ENCODE measurements at regions not wholly inside any gene's neighbourhood (a gene's known extent, or its start where the extent isn't known, plus 50 kb on each side); places are given as distances from the start of the nearest gene placed in this dataset.
"Not testable (repeated sequence)": the region's sequence is repeated elsewhere in the genome, so short reads cannot be mapped to it uniquely, and the experiment has no call there.

DNA sequence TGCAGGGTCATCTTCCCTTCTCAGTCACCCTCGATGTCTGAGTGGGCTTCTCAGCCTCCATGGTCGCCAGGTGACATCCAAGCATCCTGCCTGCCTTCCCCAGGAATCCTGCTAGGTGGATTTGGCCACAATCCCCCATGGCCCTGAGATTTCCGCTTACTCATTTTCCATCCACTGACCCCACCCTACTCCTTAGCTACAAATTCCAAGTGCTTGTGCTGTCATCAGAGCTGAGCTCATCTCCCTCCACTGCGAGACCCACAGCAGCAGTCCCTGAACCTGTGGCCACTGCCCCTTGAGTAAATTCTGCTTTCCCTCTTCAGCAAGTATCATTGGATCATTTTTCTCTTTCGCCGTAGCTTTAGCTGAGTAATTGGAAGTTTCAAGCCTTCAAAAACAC lies 90.5 kb upstream of the ANKRD10 start:
- peak; percentile 33 for DNase-seq

DNA sequence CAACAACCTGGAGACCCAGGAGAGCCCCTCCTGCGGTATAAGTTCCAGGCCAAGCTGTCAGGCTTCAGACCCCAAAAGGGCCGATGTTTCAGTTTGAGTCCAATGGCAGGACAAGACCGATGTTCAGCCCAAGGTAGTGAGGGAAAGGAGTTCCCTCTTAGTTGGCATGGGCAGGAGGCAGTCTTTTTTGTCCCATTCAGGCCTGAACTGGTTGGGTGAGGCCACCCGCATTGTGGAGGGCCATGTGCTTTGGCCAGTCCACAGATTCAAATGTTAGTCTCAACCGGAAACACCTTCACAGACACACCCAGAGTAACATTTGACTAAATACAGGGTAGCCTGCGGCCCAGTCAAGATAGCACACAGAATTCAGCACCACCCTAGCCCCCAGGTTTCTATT lies 89.6 kb upstream of the ANKRD10 start:
- DNase-seq, result no peak

DNA sequence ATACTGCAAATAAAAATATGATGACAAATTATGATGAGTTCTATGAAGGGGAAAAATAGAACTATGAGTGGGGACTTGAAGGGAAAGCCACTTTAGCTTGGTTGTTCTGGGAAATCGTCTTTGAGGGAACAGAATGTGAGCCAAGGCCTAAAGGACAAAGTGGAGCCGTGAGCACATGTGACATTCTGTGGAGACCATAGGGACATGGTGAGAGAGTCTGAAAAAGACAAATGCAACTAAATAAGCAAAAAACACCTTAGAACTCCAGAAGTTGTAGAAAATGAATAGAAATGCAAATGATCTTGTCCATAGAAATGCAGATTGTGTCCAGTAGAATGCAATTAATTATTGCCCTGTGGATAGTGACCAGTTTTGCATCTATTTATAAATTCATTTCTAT lies 86.8 kb upstream of the ANKRD10 start:
- DNase-seq, result no peak

DNA sequence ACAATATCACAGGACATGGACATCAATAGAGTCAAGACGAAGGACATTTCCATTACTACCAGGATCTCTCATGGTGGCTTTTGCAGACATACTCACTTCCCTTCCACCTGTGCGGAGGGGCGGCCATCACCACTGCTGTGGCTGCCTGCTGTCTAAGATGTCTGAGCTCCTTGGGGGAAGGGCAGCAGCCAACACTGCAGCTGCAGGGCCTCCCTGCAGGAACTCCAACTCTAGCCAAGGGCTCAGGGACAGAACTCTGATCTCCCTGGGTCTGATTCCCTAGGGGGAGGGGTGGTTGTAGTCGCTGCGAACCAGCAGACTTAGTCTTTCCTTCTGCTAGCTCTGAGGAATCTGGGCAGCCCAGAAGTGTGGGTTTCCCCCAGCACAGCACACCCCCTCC lies 78.9 kb upstream of the ANKRD10 start:
- DNase-seq, result no peak

DNA sequence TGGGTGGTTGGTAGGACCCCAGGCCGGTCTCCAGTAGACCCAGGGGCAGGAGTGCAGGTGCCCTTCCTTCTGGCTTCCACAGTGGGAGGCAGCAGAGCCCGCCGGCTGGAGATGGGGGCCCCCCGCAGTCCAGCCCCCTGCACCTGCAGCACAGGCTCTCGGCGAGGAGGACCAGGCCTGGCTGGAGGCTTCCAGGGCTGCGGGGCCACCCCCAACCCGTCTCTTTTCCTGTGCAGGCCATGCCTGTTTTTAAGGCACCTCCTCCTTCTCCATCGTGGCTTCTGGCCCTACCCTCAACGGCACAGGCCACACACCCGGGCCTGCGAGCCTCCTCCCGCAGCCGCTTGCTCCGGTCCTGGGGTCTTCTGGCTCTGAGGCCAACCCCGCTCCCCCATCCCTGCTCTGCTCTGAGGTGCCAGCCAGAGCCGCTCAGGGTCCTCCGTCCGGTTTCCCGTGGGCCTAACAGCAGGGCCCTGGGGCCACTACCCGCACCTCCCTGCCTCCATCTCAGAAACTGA lies 77.2 kb upstream of the ANKRD10 start:
- no peak for DNase-seq

DNA sequence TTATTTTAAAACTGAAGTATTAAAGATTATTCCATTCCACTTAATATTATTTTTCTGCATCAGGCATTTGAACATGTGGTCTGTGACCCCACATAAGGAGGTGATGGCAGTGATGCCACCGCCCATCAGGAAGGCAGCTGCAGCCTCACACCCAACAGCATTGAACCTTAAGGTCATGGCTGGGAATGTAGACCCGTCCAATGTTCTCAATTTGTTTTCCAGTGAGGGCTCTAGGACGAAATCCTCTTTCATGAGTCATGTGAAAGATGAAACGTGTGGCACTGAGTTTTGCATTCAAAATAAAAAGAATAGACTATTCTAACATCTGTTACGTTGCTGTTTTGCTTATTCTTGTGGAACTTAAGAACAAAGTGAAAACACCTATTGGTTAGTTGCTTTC lies 74.5 kb upstream of the ANKRD10 start:
- no peak for DNase-seq

DNA sequence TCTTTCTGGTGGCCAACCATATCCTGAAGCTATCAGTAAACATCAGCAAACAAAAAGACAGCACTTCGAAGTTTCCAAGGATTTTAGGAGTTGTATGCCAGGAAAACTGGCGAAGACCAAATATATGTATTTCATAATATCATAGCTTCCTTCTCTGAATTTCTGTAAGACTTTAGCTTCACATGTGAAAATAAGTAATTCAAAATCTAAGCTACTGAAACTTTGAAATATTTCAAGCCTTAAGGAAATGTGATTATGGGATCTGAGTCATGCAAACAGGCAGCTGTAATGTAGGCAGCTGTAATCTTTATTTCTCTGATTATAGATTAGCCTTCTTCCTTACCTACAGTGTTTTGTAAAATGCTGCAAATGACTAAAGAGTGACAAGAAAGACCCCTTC lies 70.7 kb upstream of the ANKRD10 start:
- DNase-seq, result no peak

DNA sequence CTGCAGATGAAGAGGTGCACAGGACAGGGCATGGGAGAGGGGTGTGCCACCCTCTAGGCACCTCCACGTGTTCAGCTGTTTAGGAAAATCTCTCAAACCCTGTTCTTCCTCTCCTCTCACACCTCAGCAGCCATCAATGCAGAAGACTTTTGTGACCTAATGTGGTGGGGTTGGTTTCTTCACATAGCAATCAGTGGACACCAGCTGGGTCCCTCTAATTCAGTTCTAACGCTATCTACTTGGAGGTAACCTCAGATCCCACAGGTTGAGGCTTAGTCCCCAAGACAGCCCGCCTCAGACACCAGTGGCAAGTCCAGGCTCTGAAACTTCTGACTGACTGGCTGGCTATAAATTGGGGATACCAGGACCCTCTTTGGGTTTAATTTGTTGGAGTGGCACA lies 69.9 kb upstream of the ANKRD10 start:
- DNase-seq, result no peak

DNA sequence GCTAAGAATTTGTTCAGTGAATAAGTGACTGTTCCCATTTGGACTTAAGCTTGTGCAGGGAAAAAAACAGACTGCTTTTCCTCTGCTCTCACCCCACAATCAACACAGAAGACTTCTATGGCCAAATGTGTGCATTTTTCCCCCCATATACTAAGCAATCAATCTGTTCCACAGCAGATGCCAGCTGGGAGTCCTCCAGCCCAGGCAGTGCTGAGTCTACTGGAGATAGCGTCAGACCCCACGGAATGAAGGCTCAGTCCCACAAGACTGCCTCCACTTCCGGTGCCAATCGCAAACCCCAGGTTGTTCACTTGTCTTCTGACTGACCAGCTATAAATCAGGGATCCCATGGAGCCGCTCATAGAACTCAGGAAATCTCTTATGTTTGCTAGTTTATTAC lies 69.5 kb upstream of the ANKRD10 start:
- DNase-seq, result no peak

DNA sequence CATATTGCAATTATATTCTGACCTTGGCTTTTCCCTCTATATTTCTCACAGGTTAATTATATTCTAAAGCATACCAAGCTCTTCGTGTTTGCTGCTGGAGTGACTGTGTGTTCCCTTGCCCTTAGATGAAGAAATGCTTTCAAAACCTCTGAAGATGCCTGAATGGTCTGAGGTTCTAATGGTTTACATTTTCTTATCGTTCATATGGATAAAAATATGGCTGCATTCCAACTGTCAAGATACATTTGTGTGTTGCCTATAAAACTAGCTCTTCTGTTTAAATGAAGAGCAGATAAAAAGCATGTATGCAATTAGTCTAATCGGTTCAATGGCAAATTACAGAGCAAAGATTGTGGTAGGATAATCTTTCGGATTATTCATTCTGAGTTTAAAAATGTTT lies 68.4 kb upstream of the ANKRD10 start:
- no peak for DNase-seq

DNA sequence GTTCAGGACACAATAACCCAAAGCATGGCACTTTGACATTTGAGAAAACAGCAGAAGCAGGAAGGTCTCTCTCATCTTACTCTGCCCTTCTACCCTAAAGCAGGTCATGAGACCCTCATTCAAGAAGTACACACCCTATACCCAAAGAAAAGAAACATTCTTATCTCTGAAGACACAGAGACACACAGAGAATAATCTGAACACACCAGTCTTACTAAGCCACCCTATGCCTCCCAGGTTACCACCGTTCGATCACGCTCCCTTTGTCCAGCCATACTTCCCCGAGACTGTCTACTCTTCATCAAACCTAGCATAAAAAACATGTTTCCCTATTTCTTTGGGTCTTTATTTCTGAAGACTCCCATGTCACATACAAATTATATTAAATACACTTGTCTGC lies 66.5 kb upstream of the ANKRD10 start:
- DNase-seq, result no peak

DNA sequence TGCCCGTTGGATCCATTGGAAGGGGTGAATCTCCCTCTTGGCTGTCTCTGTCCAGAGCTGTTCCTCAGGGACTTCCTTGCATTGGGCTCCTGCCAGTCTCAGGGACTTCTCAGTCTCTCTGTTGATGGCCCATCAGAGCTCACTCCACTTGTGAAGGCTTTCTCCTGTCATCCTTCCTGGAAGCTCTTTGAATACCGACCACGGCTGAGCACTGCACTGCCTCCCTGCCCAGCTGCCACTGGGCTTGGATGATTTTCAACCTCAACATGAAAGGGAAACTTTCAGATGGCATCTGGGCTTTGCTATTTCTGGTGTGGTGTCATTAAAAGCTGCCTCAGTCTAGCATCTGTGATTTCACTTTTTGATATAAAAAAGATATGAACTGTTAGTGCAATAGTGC lies 66.1 kb upstream of the ANKRD10 start:
- no peak for DNase-seq

DNA sequence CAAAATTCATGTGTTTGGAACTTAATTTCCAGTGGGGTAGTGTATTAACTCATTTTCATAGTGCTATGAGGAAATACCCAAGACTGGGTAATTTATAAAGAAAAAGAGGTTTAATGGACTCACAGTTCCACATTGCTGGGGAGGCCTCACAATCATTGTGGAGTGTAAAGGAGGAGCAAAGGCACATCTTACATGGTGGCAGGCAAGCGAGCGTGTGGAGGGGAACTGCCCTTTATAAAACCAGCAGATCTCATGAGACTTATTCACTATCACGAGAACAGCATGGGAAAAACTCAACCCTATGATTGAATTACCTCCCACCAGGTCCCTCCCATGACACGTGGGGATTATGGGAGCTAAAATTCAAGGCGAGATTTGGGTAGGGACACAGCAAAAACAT lies 64.3 kb upstream of the ANKRD10 start:
- not testable (repeated sequence) for DNase-seq

DNA sequence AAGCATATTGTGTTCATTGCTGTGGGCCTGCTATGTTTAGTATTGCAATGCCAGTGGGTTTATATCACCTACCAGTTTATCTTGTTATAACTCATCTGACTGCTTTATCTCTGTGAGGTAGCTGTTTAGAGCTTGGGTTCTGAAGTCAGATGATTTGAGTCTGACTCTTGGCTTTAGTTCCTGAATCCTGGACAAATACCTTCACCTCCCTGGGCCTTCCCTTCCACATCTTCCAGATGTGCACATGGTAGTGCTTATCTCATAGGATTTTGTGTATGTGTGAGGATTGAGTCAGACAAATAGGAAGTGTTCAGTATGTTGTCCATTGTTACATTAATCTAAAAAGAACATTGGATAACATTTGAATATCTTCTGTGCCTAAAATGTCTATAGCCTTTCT lies 63.5 kb upstream of the ANKRD10 start:
- DNase-seq, result no peak

DNA sequence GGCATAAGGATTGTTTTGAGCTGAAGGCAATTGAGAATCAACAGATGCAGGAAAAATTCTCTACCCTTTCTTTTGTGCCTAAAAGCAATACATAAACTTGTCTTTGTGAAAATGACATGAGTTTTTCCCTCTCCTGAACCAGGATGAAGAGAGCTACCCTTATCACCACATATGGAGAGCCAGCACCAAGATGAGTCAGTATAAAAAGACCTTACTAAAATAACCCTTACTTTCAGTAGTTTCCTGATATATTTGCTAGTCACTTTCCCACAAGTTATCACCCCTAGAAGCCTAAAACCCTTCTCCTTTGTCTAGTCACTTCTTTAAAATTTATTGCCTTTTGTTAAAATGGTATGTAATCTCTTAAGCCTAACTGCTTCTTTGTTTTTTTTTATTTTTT lies 61.9 kb upstream of the ANKRD10 start:
- DNase-seq, result no peak

DNA sequence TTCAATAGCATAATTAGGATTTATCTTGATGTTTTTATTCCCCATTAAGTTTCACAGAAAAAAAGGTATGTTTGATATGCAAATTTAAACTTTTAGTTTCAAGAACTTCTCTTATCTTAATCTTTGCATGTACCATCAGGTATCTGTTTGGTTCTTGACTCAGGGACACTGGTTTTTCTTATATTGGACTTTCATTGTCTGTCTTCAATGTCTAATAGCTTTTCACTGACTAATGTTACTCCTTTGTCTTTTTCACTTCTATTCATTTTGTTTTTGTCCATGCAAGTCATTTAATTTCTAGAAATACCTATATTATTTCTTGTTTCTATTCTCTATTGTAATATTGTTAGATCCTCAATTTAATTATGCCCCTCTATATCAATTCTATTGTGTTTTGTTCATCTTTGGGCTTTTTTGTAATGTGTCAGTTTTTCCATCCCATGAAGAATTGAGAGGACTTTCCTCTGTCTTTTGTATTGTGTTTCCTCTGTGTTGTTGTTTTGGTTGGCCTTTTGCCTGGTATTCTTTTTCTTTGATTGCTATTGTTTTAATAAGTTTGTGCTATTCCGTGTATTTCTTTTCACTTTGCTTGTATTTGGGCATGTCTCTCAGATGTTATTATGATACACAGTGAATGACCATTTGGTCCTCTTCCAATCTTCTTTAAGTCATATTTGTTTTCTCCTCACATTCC lies 58.3 kb upstream of the ANKRD10 start:
- DNase-seq, result no peak

DNA sequence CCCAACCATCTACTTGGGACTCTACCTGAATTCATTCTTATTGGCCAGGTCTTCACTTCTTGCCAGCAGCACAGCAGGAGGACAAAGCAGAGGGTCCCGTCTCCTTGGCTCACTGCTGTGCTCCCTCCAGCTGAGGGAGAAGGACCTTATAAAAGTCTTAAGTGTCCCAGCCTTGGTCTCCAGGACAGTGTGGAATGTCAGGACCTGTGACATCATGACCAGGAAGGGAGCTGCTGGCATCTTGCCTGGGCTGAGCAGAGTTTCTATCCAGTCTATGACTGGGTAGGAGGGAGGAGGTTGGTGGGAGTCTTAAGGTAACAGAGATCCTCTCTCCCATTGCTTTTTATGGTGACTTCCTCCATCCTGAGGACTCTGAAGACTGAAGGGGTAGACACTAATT lies 56.6 kb upstream of the ANKRD10 start:
- DNase-seq, result no peak

DNA sequence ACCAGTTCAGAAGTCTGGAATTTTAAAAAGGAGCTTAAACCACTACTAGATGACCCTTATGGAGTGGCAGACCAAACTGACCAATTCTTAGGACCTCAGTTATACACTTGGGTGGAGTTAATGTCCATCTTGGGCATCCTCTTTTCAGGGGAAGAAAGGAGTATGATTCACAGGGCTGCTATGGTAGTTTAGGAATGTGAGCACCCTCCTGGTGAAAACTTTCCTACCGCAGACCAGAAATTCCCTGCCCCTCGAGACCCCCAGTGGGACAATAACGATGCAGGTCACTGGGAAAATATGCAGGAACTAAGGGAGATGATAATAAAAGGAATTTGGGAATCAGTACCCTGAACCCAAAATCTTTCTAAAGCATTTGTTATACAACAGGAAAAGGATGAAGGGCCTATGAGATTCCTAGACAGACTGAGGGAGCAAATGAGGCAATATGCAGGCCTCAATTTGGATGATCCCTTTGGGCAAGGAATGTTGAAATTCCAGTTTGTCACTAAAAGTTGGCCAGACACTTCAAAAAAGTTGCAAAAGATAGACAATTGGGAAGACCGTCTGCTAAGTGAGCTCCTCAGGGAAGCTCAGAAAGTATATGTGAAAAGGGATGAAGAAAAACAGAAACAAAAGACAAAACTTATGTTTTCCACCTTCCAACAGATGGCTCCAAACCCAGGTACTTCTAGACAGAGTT lies 52.4 kb upstream of the ANKRD10 start:
- DNase-seq, result peak; percentile 13

DNA sequence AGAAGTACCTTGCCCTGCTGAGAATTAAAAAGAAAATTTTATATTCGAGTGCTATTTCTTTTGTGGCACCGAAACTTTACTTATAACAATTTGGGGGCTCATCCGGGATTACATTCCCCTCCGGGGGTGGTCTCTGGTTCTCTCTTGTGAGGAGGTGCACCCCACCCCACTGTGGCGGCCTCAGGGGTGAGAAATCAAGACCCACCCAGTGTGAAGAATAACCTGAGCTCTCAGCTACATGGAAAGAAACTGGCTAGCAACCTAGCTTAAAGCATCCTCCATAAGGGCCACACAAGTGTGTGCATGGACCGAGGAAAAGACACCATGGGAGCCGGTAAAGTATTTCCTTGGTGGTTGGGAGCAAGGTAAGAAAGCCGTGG lies 50.9 kb upstream of the ANKRD10 start:
- no peak for DNase-seq

DNA sequence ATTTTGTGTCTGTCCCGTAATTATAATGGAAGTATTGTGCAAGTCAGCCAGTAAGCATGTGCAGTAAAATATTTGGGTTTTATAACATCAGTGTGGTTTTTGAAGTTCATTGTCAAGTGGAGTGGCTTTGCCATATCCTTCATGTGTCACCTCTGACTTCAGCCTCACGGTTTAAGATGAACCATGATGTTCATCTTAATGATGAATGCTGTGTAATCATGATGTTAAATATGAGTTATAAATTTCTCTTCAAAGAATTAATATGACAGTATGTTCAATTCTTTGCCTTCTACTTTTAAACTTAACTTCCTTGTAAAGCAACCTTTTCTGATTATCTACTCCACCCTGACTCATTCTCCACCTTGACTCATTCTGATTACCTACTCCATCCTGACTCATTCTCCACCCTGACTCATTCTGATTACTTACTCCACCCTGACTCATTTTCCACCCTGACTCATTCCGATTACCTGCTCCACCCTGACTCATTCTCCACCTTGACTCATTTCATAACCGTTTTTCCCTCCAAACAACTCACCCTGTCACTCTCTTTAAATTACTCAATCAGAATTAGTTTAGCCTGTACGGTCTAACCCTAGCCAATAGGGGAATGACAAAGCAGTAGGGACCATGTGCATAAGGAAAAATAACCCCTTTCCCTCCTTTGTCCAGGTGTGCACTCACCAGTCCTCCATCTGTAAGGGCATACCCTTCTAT lies 50.3 kb upstream of the ANKRD10 start:
- peak; percentile 58 for DNase-seq

Data from fibroblast of skin of right quadriceps (primary cell).